T-helper 1 cell (primary cell): ENCODE measurements at regions not wholly inside any gene's neighbourhood (a gene's known extent, or its start where the extent isn't known, plus 50 kb on each side); places are given as distances from the start of the nearest gene placed in this dataset.

Experiments used
- DNase-seq, 5 donors: peaks; one replicate each; pipeline ENCODE4 v3.0.0-alpha.2; 2012 to 2020

GRCh38 chr10:130403153-130404075 is 267.2 kb downstream of the GLRX3 start:
- no peak for DNase-seq

DNA sequence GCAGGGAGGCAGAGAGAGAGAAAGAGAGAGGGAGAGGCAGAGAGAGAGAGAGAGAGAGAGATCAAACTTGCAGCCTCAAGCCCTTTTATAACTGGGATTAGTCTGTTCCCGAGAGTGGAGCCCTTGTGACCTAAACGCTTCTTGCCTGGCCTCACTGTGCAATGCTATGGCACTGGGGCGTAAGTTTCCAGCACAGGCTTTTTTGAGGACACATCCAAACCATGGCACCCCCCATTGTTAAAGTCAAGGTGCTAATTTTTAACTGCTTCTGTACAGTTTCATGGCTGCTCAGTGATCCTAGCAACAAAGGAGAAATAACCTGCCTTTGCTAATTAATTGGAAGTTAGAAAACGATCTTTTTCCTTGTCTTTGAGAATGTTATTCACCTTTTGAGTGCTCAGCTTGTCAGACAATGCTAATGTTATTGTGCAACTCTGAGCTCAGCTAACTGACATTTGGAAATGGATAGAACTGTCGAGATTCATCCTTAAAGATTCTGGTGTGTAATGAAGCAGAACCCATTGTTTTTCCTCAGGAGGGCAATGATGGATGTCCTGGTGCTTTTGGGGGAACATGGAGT is 268.4 kb downstream of the GLRX3 start:
- no peak for DNase-seq

- no peak for DNase-seq
Measured at GRCh38 chr10:130407052-130407451, 270.9 kb downstream of the GLRX3 start.

GRCh38 chr10:130409331-130409730 is 273.1 kb downstream of the GLRX3 start:
- DNase-seq = no peak

- DNase-seq = no peak
Measured at GRCh38 chr10:130409931-130410330, 273.7 kb downstream of the GLRX3 start.

GRCh38 chr10:130411496-130412085 is 275.4 kb downstream of the GLRX3 start:
- no peak for DNase-seq

DNA sequence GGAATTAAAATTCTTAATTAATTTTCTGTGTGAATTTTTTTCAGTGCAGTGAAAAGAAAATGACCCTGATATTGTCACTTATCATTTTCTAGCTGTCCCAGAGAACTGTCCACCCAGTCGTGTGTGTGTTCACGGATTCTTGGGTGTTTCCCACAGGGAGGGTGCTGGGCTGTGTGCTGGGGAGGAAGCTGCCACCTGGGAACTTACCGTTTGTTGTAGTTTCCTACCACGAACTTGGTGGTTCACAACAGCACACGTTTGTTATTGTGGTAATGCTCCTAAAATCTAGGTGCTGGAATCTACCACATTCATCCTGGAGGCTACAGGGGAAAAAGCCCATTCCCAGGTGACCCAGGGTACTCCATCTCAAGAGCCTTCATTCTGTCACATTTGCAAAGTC is 276.1 kb downstream of the GLRX3 start:
- DNase-seq = no peak

GRCh38 chr10:130416334-130417150 is 280.4 kb downstream of the GLRX3 start:
- DNase-seq = no peak

DNA sequence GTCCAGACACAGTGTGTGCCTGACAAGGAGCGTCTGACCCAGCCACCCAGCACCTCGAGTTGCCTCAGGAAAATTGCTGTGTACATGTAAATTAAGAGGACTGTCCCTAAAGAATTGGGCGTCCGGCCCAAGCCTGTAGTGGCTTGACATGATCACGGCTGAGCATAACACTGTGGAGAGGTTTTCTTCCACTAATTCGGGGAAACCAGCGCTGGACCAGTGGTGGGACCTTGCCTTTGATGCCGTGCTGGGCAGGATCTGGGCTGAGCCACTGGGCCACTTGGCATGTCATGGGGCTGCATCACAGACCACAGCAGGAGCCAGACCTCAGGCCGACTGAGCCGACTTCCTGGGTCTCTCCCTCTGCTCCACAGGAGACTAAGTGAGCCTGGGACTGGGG is 282.5 kb downstream of the GLRX3 start:
- DNase-seq = no peak

GRCh38 chr10:130421909-130422308 is 285.7 kb downstream of the GLRX3 start:
- DNase-seq = no peak

GRCh38 chr10:130422366-130423324 is 286.5 kb downstream of the GLRX3 start:
- no peak for DNase-seq

DNA sequence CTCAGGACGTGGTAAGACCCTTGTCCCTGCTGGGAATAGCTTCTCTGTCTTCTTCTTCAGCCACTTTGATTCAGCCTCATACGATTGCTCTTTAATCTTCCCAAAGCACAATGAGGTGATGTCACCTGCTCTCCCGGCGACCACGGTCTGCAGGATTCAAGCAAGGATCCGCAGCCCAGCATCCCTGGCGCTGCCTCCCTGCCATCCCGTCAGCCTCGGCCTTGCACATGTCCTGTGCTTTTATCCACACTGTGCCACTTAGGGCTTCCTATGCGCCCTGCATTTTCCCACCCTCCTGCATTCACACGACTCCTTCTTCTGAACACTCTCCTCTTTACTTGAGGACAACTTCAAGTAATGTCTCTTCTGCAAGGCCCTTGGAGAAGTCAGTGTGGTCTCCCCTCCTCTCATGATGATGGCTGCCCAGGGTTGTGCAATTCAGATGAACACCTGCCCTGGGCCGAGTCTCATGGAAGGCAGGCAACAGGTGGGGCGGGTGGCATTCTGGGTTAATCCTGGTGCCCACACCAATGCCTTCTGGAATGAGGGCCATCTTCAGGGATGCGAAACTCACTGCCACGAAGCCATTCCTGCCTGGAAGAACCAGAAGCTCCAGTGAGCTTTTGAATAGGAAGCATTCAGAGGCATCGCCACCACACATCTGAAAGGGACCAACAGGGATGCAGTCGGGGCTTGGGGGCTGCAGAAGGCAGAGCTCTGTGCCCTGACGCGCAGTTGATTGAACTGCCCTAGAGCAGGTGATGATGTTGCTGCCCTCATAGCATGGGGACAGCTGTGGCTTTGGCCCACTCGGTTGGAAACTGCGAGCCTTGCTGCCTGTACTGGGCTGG is 287.5 kb downstream of the GLRX3 start:
- DNase-seq = no peak

DNA sequence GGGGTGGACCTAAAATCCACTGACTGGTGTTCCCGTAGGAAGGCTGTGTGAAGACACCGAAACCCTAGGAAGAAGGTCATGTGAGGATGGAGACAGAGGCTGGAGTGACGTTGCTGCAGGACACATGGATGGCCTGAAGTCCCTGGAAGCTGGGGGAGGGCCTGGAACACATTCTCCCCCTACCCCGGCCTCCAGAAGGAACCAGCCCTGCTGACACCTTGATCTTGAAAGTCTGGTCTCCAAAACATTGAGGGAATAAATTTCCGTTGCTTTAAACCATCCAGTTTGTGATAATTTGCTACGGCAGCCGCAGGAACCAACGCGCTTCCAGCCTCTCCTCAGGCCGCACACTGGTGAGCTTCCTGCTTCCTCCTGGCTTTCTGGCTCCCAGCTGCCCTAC is 288.2 kb downstream of the GLRX3 start:
- DNase-seq = no peak

GRCh38 chr10:130425169-130425568 is 289.0 kb downstream of the GLRX3 start:
- DNase-seq = no peak

DNA sequence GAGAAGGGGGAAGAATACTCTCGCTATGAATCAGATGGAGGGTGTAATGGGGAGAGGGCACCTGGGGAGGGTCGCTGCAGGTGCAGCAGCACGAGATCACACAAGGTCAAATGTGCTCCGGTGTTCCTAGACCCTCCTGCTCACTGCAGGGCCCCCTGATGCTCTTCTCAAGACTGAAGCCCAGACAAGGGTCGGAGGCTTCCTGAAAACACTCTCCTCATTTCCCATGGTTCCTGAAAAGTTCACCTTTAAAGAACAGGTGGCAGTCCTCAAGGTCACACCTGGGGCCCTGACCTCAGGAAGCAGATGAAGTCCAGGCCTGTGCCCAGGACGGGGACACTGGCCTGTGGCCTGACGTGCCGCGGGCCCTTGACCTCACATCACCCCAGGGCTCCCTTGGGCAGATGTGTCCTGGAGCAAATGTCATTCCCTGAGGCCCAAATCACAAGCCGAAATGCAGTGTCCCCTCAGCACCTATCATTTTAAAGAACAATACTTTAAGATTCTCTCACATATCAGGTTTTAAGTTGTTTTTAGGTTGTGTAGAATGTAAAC is 289.8 kb downstream of the GLRX3 start:
- DNase-seq = no peak

GRCh38 chr10:130427216-130427722 is 291.1 kb downstream of the GLRX3 start:
- no peak for DNase-seq

- no peak for DNase-seq
Measured at GRCh38 chr10:130428936-130429335, 292.7 kb downstream of the GLRX3 start.

- DNase-seq = no peak
Measured at GRCh38 chr10:130429809-130430208, 293.6 kb downstream of the GLRX3 start.

- no peak for DNase-seq
Measured at GRCh38 chr10:130430291-130430690, 294.1 kb downstream of the GLRX3 start.
